ENCODE measurements at regions not wholly inside any gene's neighbourhood (a gene's known extent, or its start where the extent isn't known, plus 50 kb on each side); places are given as distances from the start of the nearest gene placed in this dataset.

DNA sequence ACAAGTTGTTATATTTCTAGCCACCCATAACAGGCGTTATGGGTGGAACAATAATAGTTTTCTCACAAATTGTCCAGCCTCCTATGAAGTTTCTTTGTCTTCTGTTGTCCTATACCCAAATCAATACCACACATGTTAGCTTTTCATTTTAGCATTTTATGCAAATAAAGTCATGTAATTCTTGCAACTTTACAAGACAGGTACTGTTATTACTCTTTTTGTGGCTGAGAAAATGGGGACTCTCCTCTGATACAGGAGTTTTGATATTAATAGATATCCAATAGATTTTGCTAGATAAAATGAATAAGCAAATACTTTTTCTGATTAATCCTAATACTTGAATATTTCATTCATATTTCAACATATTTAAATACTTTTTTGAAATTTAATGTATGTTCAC is 151.0 kb downstream of the PMAIP1 start:
- TF ChIP-seq, protein P1, sequence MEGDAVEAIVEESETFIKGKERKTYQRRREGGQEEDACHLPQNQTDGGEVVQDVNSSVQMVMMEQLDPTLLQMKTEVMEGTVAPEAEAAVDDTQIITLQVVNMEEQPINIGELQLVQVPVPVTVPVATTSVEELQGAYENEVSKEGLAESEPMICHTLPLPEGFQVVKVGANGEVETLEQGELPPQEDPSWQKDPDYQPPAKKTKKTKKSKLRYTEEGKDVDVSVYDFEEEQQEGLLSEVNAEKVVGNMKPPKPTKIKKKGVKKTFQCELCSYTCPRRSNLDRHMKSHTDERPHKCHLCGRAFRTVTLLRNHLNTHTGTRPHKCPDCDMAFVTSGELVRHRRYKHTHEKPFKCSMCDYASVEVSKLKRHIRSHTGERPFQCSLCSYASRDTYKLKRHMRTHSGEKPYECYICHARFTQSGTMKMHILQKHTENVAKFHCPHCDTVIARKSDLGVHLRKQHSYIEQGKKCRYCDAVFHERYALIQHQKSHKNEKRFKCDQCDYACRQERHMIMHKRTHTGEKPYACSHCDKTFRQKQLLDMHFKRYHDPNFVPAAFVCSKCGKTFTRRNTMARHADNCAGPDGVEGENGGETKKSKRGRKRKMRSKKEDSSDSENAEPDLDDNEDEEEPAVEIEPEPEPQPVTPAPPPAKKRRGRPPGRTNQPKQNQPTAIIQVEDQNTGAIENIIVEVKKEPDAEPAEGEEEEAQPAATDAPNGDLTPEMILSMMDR (IDR thresholded peaks at IDR 0.05): no peak
- TF ChIP-seq POLR2A (IDR thresholded peaks at IDR 0.05): no peak

All from heart left ventricle (tissue), 13 donors.